ENCODE measurements at regions not wholly inside any gene's neighbourhood (a gene's known extent, or its start where the extent isn't known, plus 50 kb on each side); places are given as distances from the start of the nearest gene placed in this dataset.

- Histone ChIP-seq H2AFZ (ENCODE audit: low read length) (no peak overlapping the region), H3K4me1 (ENCODE audit: insufficient read depth, low read length) (no peaks in the 10 kb centered on the region), H3K9ac (ENCODE audit: insufficient read depth, low read depth, low read length) (no peak overlapping the region), H3K9me3 (ENCODE audit: low read length) (no peaks in the 10 kb centered on the region), H3K4me3 (replicated peaks in 1 of 3; ENCODE audit: insufficient read depth in 1 of 3, low read depth in 2 of 3, low read length in 3 of 3) (no peak overlapping the region), H3K4me2 (ENCODE audit: low read depth, low read length) (no peak overlapping the region), H4K20me1 (ENCODE audit: insufficient read depth, low read length) (no peaks in the 10 kb centered on the region), H3K27me3 (ENCODE audit: control insufficient read depth in 1 of 2, insufficient read depth in 2 of 2, low read length in 2 of 2) (no peaks in the 10 kb centered on the region), H3K27ac (ENCODE audit: extremely low read length, insufficient read depth, low read length) (no peak overlapping the region), H3K79me2 (ENCODE audit: insufficient read depth, low read length) (no peaks in the 10 kb centered on the region), H3K36me3 (replicated peaks in 1 of 2; ENCODE audit: control insufficient read depth in 1 of 2, insufficient read depth in 2 of 2, low read length in 2 of 2) (no peaks in the 10 kb centered on the region)
- ChIA-PET CTCF (ENCODE audit: low intra/inter-chr PET ratio, low total read pairs) (no interaction called here), POLR2A (no interaction called here)
- intact Hi-C loops (cut with micrococcal nuclease; ENCODE audit: unreplicated experiment), result no loop called here
- BruUV-seq (replicated peaks), result no TSS peak
- 28% methylated on average over 2 of the region's 2 CpGs for WGBS (ENCODE audit: low lambda C conversion rate)
- DNase-seq (ENCODE audit: low spot score) (no peak), FAIRE-seq (no peak), ATAC-seq (no peak)
- in situ Hi-C loops (cut with HindIII; ENCODE audit: extremely low pct_ligation_motif_present, low pct_unique_long_range_greater_than_20kb), result no loop called here
- no peak for TF ChIP-seq TOE1 (CRISPR knock-in tag; IDR thresholded peaks at IDR 0.05)
- no peak for TF ChIP-seq NR2F6 (IDR thresholded peaks at IDR 0.05)
- TF ChIP-seq NR2F6 (CRISPR knock-in tag; IDR thresholded peaks at IDR 0.05), result no peak
- TF ChIP-seq SOX13 (IDR thresholded peaks at IDR 0.05), result no peak
- TF ChIP-seq SOX13 (CRISPR knock-in tag; conservative IDR thresholded peaks at IDR 0.05 in 1 of 2, IDR thresholded peaks at IDR 0.05 in 1 of 2), result no peak
- TF ChIP-seq ZNF337 (CRISPR knock-in tag; IDR thresholded peaks at IDR 0.05; ENCODE audit: borderline replicate concordance, low read depth), result no peak
- no peak for TF ChIP-seq MLLT10 (CRISPR knock-in tag; IDR thresholded peaks at IDR 0.05)
- TF ChIP-seq, protein P1, sequence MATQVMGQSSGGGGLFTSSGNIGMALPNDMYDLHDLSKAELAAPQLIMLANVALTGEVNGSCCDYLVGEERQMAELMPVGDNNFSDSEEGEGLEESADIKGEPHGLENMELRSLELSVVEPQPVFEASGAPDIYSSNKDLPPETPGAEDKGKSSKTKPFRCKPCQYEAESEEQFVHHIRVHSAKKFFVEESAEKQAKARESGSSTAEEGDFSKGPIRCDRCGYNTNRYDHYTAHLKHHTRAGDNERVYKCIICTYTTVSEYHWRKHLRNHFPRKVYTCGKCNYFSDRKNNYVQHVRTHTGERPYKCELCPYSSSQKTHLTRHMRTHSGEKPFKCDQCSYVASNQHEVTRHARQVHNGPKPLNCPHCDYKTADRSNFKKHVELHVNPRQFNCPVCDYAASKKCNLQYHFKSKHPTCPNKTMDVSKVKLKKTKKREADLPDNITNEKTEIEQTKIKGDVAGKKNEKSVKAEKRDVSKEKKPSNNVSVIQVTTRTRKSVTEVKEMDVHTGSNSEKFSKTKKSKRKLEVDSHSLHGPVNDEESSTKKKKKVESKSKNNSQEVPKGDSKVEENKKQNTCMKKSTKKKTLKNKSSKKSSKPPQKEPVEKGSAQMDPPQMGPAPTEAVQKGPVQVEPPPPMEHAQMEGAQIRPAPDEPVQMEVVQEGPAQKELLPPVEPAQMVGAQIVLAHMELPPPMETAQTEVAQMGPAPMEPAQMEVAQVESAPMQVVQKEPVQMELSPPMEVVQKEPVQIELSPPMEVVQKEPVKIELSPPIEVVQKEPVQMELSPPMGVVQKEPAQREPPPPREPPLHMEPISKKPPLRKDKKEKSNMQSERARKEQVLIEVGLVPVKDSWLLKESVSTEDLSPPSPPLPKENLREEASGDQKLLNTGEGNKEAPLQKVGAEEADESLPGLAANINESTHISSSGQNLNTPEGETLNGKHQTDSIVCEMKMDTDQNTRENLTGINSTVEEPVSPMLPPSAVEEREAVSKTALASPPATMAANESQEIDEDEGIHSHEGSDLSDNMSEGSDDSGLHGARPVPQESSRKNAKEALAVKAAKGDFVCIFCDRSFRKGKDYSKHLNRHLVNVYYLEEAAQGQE (IDR thresholded peaks at IDR 0.05; ENCODE audit: borderline replicate concordance in 1 of 2, low read depth in 1 of 2, low read length in 2 of 2), result peak in 1 of 2 experiments; percentile 85; a peak in 3 of 4 replicates
- TF ChIP-seq ZNF790 (CRISPR knock-in tag; IDR thresholded peaks at IDR 0.05; ENCODE audit: borderline replicate concordance), result no peak
- TF ChIP-seq ZNF768 (CRISPR knock-in tag; IDR thresholded peaks at IDR 0.05), result no peak
- TF ChIP-seq ARNT (IDR thresholded peaks at IDR 0.05), result no peak
- no peak for TF ChIP-seq NR2F2 (IDR thresholded peaks at IDR 0.05; ENCODE audit: borderline replicate concordance, low read depth)
- no peak for TF ChIP-seq ZNF562 (CRISPR knock-in tag; IDR thresholded peaks at IDR 0.05; ENCODE audit: borderline replicate concordance)
- TF ChIP-seq RCOR2 (CRISPR knock-in tag; IDR thresholded peaks at IDR 0.05), result no peak
- 0 out of 2 replicates have a peak, but pooled peaks have one; percentile 27 for TF ChIP-seq MIER2 (CRISPR knock-in tag; IDR thresholded peaks at IDR 0.05)
Measured at GRCh38 chr10:64586934-64587503, 1065.8 kb downstream of the REEP3 start.

All from HepG2 (cell line).